Vagina (tissue), 2 donors: ENCODE measurements at regions not wholly inside any gene's neighbourhood (a gene's known extent, or its start where the extent isn't known, plus 50 kb on each side); places are given as distances from the start of the nearest gene placed in this dataset.
"Not testable (repeated sequence)": the region's sequence is repeated elsewhere in the genome, so short reads cannot be mapped to it uniquely, and the experiment has no call there.

Experiments used
- DNase-seq, 2 donors: peaks; one replicate each; pipeline ENCODE4 v3.0.0-alpha.2; 2017; ENCODE audit errors: extremely low spot score in 2 of 2
- H3K27ac ChIP-seq: fragments of 200-600 bp; sonication (generic); one replicate; pipeline ENCODE4 v1.5.1; 2019
- H3K27me3 ChIP-seq: fragments of 200-600 bp; sonication (generic); one replicate; pipeline ENCODE4 v1.5.1; 2019
- H3K36me3 ChIP-seq, 2 donors: fragments of 200-600 bp; sonication (generic); one replicate each; pipeline ENCODE4 v1.5.1; 2017 to 2019
- H3K4me1 ChIP-seq: fragments of 200-600 bp; sonication (generic); one replicate; pipeline ENCODE4 v1.5.1; 2019
- H3K4me3 ChIP-seq, 2 donors: fragments of 200-600 bp; sonication (generic); 1 replicate in 1 of 2; 2 replicates in 1 of 2; pipeline ENCODE4 v1.5.1; 2016 to 2019
- H3K9me3 ChIP-seq: fragments of 200-600 bp; sonication (generic); one replicate; pipeline ENCODE4 v1.5.1; 2019
- intact Hi-C: fragments of 100-400 bp; cut with DNase I; formaldehyde crosslinking; loops from one replicate; pipeline ENCODE4 v1.15.1; 2023

DNA sequence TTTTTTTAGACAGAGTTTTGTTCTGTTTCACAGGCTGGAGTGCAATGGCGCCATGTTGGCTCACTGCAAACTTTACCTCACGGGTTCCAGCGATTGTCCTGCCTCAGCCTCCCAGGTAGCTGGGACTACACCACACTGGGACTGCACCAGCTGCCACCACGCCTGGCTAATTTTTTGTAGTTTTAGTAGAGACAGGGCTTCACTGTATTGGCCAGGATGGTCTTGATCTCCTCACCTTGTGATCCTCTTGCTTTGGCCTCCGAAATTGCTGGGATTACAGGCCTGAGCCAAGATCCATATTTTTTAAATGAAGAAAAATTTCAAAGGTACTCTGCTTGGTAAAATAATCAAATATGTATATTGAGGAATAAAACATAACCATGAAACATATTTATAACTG, 195.8 kb upstream of the TPTE start:
- H3K36me3 ChIP-seq, H3K27me3 ChIP-seq, H3K27ac ChIP-seq, H3K4me3 ChIP-seq, DNase-seq, intact Hi-C loops, H3K4me1 ChIP-seq: not testable (repeated sequence)
- H3K9me3 ChIP-seq = peaks cover 25% of the 10 kb centered on the region

DNA sequence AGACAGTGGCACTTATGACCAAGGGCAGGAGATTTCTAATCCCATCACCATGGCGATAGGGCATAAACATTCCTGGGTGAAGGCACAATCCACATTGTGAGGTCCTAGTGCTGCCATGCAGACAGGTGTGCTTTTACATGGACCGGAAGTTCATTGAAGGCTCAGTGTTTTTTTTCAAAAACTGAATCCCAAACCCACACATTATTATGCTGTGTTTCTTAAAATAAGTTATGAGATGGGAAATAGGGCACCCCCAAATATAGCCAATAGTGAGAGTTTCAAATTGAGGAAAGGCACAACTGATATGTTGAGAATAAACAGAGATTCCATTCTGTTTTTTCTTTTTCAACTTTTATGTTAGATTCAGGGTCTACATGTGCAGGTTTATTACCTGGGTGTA, 195.2 kb upstream of the TPTE start:
- H3K27me3 ChIP-seq, H3K4me1 ChIP-seq, intact Hi-C loops, H3K4me3 ChIP-seq, H3K36me3 ChIP-seq, DNase-seq, H3K27ac ChIP-seq: not testable (repeated sequence)
- peaks cover 28% of the 10 kb centered on the region for H3K9me3 ChIP-seq

DNA sequence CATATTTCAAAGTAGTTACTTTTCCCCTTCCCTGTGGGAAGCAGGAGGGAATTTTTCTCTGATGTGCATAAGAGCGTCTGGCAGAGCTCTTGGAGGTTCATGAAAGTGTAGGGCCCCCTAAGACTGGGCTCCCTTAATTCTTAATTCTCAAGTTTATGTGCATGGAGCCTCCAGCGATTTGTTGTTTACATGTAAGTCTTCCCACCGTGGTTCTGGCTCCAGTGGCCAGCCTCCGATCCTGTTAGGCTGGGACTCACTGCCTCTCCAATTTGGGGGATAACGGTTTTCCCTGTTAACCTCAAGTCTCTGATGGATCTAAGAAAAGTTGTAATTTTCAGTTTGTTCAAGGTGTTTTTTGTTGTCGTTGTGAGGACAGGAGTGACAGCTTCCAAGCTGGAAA, 192.7 kb upstream of the TPTE start:
- DNase-seq, H3K27me3 ChIP-seq, H3K4me3 ChIP-seq, H3K36me3 ChIP-seq, intact Hi-C loops, H3K4me1 ChIP-seq, H3K27ac ChIP-seq: not testable (repeated sequence)
- peaks cover 31% of the 10 kb centered on the region for H3K9me3 ChIP-seq

DNA sequence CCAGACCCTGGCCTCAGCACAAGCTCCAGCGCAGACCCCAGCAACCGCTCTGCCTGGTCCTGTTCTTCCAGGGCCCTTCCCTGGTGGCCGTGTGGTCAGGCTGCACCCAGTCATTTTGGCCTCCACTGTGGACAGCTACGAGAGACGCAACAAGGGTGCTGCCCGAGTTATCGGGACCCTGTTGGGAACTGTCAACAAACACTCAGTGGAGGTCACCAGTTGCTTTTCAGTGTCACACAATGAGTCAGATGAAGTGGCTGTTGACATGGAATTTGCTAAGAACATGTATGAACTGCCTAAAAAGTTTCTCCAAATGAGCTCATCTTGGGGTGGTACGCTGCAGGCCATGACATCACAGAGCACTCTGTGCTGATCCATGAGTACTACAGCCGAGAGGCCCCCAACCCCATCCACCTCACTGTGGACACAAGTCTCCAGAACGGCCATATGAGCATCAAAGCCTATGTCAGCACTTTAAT, 190.7 kb upstream of the TPTE start:
- H3K36me3 ChIP-seq, intact Hi-C loops, H3K4me1 ChIP-seq, H3K4me3 ChIP-seq, H3K27me3 ChIP-seq, H3K27ac ChIP-seq: not testable (repeated sequence)
- DNase-seq = peak; percentile 92 to 99
- H3K9me3 ChIP-seq = peaks cover 28% of the 10 kb centered on the region

DNA sequence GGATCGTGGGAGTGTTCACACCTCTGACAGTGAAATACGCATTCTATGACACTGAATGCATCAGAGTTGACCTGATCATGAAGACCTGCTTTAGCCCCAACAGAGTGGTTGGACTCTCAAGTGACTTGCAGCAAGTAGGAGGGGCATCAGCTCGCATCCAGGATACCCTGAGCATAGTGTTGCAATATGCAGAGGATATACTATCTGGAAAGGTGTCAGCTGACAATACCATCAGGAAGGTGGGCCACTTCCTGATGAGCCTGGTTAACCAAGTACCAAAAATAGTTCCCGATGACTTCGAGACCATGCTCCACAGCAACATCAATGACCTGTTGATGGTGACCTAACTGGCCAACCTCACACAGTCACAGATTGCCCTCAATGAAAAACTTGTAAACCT, 190.2 kb upstream of the TPTE start:
- H3K27ac ChIP-seq, H3K4me3 ChIP-seq, H3K4me1 ChIP-seq, intact Hi-C loops, H3K36me3 ChIP-seq, H3K27me3 ChIP-seq: not testable (repeated sequence)
- DNase-seq = peak; percentile 94 to 99
- peaks cover 28% of the 10 kb centered on the region for H3K9me3 ChIP-seq

DNA sequence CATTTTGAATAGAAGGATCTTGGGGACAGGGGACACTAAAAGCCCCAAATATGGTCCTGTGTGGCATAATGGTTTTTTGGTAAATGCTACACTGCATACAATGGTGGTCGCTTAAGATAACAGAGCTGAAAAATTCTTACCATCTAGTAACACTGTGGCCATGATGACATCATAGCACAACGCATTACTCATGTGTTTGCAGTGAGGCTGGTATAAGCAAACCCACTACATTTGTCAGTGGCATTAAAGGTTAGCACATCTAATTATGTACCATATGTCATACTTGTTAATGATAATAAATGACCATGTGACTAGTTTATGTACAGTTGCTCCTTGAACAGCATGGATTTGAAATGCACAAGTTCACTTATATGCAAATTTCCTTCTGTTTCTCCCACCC, 188.4 kb upstream of the TPTE start:
- H3K27ac ChIP-seq, intact Hi-C loops, H3K4me1 ChIP-seq, H3K36me3 ChIP-seq, DNase-seq, H3K27me3 ChIP-seq, H3K4me3 ChIP-seq: not testable (repeated sequence)
- peaks cover 13% of the 10 kb centered on the region for H3K9me3 ChIP-seq

DNA sequence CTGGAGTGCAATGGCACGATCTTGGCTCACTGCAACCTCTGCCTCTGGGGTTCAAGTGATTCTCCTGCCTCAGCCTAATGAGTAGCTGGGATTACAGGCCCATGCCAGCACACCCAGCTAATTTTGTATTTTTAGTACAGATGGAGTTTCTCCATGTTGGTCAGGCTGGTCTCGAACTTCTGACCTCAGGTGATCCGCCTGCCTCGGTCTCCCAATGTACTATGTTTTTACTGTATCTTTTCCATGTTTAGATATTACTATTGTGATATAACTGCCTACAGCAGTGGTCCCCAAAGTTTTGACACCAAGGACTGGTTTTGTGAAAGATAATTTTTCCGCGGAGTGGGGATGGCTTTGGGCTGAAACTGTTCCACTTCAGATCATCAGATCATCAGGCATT, 187.0 kb upstream of the TPTE start:
- peaks cover 15% of the 10 kb centered on the region for H3K9me3 ChIP-seq
- H3K4me3 ChIP-seq, H3K36me3 ChIP-seq, H3K27ac ChIP-seq, intact Hi-C loops, DNase-seq, H3K4me1 ChIP-seq, H3K27me3 ChIP-seq: not testable (repeated sequence)

DNA sequence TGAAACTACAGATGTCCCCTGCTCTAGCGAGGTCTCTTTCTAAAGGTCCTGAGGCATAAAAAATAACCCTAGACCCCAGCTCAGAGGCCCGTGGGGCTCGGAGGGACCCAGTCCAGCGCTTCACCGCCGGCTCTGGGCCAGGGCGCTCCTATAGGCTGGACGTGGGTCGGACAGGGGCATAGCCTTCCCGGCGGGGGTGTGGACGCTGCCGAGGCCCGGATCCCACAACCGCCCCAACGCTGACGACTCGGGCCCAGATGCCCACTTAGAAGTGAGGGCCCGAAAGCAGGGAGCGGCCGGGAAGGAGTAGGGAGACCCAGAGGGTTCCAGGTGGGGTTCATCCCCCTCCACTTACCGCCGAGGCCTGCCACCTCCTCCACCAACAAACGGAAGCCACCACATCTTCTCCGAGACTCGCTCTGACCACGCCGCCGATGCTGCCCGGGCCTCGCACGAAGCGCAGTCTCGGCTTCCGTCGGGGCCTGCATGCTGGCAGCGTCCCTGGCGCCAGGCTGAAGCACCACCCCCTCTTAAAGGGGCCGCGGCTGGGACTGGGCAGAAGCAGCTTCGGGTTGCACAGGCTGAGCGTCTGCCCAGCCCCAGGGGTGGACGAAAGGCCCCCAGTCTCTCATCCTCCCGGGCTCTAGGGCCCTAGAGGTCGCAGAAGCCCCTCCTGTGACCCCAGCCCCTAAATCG, 179.0 kb upstream of the TPTE start:
- H3K27ac ChIP-seq, H3K27me3 ChIP-seq, H3K36me3 ChIP-seq, intact Hi-C loops, H3K4me3 ChIP-seq, DNase-seq, H3K4me1 ChIP-seq: not testable (repeated sequence)
- peaks cover 13% of the 10 kb centered on the region for H3K9me3 ChIP-seq

DNA sequence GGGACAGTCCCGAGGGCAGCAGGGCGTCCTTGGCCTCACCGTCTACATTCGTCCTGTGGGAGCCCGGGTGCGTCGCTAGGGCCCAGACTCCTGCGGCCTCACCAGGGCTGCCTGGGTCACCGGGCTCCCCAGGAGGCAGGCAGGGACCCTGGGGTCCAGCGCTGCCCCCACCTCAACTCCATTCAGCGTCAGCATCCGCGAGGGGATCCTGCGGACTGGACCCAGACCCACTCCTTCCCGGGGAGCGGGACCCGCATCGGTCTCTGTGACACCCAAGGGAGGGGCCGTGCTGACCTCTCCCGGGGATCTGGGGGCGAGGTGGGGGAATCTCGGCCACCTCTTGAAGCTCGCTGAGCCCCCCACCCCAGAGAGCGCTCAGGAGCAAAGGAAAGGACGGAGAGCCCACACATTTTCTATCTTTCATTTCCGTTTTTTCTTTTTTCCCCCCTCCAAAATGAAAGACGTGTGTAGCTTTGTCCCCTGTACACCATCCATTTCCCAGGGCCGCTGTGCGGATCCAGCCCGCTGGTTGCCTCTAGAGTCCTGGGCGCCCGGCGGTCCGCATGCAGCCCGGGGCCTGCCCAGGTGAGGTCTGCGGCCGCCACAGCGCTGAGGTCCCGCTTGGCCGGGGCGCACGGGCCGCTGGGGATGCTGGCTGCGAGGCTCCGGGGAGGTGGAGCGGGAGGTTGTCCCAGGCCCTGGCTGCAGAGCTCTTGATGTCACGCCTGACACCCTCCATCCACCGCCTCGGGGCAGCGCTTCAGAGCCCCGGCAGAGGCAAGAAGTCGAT, 178.0 kb upstream of the TPTE start:
- H3K4me3 ChIP-seq, H3K27me3 ChIP-seq, H3K27ac ChIP-seq, H3K4me1 ChIP-seq, intact Hi-C loops, H3K36me3 ChIP-seq: not testable (repeated sequence)
- peaks cover 14% of the 10 kb centered on the region for H3K9me3 ChIP-seq
- DNase-seq = peak in 1 of 2 donors; percentile 99

DNA sequence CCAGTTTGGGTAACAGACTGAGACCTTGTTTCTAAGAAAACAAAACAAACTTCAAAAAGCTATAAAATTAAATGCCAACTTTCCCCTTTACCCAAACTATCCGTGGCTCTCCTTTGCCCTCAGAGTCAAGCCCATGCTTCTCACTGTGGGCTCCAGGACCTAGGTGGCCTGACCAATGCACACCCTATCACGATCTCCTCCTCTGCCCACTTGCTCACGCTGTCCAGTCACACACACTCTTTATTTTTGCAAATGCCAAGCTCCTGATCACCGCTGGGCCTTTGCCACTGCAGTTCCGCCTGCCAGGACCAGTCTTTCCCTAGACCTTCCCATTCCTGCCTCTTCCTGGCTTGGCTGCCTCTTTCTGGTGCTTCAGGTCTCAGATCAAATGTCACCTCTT, 177.1 kb upstream of the TPTE start:
- H3K27me3 ChIP-seq, DNase-seq, H3K4me1 ChIP-seq, H3K36me3 ChIP-seq, H3K27ac ChIP-seq, intact Hi-C loops, H3K4me3 ChIP-seq: not testable (repeated sequence)
- H3K9me3 ChIP-seq = peaks cover 12% of the 10 kb centered on the region

DNA sequence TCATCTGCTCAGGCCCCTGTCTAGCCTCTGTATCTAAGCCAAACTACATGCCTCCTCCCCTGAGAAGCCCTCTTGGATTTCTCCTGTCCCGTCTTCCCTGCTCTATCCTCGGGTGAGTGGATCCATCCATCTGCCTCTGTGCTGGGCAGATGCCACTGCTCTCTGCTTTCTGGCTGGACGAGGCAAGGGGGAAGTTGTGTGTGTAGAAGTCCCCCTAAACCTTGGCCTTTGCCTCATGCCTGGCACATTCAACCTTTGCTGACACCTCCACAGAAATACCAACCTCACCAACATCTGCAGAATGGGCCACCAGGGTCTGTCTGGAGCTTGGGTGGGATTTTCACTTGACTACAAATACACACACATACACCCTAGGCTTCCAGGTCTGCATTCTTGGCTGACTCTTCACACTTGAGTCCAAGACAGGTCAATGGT, 176.2 kb upstream of the TPTE start:
- DNase-seq, H3K4me3 ChIP-seq, H3K27me3 ChIP-seq, H3K27ac ChIP-seq, H3K4me1 ChIP-seq, intact Hi-C loops, H3K36me3 ChIP-seq: not testable (repeated sequence)
- H3K9me3 ChIP-seq = peaks cover 12% of the 10 kb centered on the region

DNA sequence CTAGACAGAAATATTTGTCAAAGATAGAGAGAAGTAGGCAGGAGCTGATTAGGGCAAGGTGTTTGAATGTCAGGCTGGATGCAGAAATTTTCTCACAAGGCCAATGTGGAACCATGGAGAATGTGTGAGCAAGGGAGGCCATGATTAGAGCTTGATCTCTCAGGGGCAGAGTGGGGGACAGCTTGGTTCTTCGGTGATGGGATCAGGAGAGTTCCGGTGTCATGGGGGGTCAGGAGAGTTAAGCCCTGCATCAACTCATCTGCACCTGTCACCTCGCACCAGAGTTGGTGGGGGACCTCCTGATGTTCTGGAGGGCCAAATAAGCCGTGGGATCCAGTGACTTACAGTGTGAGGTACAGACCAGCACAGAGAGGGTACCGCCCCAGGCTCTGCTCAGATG, 175.1 kb upstream of the TPTE start:
- intact Hi-C loops, H3K36me3 ChIP-seq, H3K27me3 ChIP-seq, H3K27ac ChIP-seq, DNase-seq, H3K4me3 ChIP-seq, H3K4me1 ChIP-seq: not testable (repeated sequence)
- peaks cover 12% of the 10 kb centered on the region for H3K9me3 ChIP-seq

DNA sequence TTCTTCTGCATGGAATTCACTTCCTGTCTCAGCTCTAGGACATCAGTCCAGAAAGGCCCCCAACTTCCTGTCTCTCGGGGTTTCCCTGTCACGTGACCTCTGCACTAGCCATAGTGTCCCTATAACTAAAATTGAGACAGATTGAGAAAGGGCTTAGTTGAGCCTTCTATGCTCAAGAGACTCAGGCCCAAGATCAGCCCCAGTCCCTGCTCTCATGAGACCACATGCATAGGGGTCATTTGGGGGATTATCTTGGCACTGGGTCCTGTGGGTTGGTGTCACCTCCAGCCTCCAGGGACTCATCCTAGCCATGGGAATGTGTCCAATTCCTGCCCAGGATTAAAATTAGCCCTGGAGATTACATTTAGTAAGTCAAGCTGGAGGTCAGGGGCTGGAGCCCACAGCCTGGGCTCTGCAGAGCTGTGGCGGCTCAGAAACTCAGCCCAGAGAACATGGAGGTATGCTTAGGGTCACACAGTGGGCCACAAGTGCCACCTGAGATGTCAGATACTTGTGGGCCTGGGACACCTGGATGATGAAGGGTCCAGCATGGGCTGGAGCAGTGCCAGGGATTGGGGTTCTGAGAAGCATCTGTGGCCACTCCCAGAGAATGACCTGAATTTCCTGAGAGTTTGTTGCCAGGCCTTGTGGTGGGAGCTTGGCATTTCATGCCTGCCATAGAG, 174.3 kb upstream of the TPTE start:
- H3K36me3 ChIP-seq, H3K4me3 ChIP-seq, H3K4me1 ChIP-seq, H3K27me3 ChIP-seq, intact Hi-C loops, DNase-seq, H3K27ac ChIP-seq: not testable (repeated sequence)
- peaks cover 12% of the 10 kb centered on the region for H3K9me3 ChIP-seq
